Prostate gland (tissue), 2 donors: ENCODE measurements at regions not wholly inside any gene's neighbourhood (a gene's known extent, or its start where the extent isn't known, plus 50 kb on each side); places are given as distances from the start of the nearest gene placed in this dataset.

Source experiments
- DNase-seq: peaks from one replicate; pipeline ENCODE4 v3.0.0-alpha.2; 2019; ENCODE audit warnings: low spot score
- H3K27ac ChIP-seq, 2 donors: fragments of 200-600 bp; sonication (generic); 2 replicates each; pipeline ENCODE4 v1.5.1; 2017 to 2019
- H3K27me3 ChIP-seq: fragments of 200-600 bp; sonication (generic); replicated peaks from 2 replicates; pipeline ENCODE4 v1.5.1; 2019; ENCODE audit not compliant: insufficient read depth
- H3K36me3 ChIP-seq, 2 donors: fragments of 200-600 bp; sonication (generic); 1 replicate in 1 of 2; 2 replicates in 1 of 2; pipeline versions ENCODE4 v1.5.1 to v1.8.1; 2017 to 2019
- H3K4me1 ChIP-seq: fragments of 200-600 bp; sonication (generic); replicated peaks from 2 replicates; pipeline ENCODE4 v1.5.1; 2019
- H3K4me3 ChIP-seq, 2 donors: fragments of 200-600 bp; sonication (generic); 2 replicates each; pipeline ENCODE4 v1.5.1; 2017 to 2019
- H3K9me3 ChIP-seq: fragments of 200-600 bp; sonication (generic); 2 replicates; pipeline ENCODE4 v1.5.1; 2017
- POLR2A ChIP-seq: fragments of 450-650 bp; IDR thresholded peaks from one replicate; pipeline ENCODE4 v1.6.1; 2016; ENCODE audit warnings: antibody characterized with exemption, mild to moderate bottlenecking
- POLR2AphosphoS5 ChIP-seq: sonication (generic); formaldehyde crosslinking; IDR thresholded peaks from one replicate; pipeline ENCODE4 v1.6.1; 2017; ENCODE audit warnings: antibody characterized with exemption
- WGBS: methylation state at CpG from one replicate; pipeline ENCODE4 v1.1.5; 2018; 5-methylcytosine and 5-hydroxymethylcytosine counted together
- intact Hi-C: fragments of 100-400 bp; cut with DNase I; formaldehyde crosslinking; loops from one replicate; pipeline ENCODE4 v1.14.2; 2022
- TF ChIP-seq, protein P1 (sequence below), 4 experiments: fragments of 200-600 bp in 2 of 4; fragments of 450-650 bp in 2 of 4; sonication (generic) in 2 of 4; IDR thresholded peaks; 1 replicate in 3 of 4; 2 replicates in 1 of 4; pipeline ENCODE4 v1.5.1; 2016 to 2019; ENCODE audit warnings: antibody characterized with exemption in 4 of 4, mild to moderate bottlenecking in 2 of 4, moderate library complexity in 2 of 4

DNA sequence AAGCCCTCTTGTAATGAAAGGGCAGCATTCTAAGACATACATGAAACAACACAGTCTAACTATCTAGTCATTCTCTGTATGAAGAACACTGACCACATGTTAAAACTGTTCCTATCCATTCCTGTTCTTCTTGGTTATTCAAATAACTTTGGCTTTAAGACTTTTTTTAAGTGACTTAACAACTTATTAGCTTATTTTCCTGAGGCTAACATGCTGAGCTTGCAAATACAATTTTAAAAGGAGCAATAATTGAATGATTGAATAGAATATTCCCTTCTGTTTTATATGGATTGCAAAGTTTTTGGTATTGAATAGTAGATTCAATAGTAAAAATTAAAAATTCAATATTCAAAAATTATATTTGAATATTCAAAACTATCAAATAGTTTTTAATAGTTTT is 92.3 kb downstream of the HTR5A start:
- Histone ChIP-seq H3K36me3 (no peaks in the 10 kb centered on the region), H3K4me1 (no peaks in the 10 kb centered on the region), H3K27me3 (no peaks in the 10 kb centered on the region), H3K4me3 (no peak overlapping the region), H3K27ac (no peak overlapping the region), H3K9me3 (no peaks in the 10 kb centered on the region)
- intact Hi-C loops, result loop anchor here (10.0 kb wide), 1 partner anchor 158 kb away; the partner anchor contains the start of gene PAXIP1
- TF ChIP-seq, protein P1, sequence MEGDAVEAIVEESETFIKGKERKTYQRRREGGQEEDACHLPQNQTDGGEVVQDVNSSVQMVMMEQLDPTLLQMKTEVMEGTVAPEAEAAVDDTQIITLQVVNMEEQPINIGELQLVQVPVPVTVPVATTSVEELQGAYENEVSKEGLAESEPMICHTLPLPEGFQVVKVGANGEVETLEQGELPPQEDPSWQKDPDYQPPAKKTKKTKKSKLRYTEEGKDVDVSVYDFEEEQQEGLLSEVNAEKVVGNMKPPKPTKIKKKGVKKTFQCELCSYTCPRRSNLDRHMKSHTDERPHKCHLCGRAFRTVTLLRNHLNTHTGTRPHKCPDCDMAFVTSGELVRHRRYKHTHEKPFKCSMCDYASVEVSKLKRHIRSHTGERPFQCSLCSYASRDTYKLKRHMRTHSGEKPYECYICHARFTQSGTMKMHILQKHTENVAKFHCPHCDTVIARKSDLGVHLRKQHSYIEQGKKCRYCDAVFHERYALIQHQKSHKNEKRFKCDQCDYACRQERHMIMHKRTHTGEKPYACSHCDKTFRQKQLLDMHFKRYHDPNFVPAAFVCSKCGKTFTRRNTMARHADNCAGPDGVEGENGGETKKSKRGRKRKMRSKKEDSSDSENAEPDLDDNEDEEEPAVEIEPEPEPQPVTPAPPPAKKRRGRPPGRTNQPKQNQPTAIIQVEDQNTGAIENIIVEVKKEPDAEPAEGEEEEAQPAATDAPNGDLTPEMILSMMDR (IDR thresholded peaks at IDR 0.05), result no peak
- no peak for TF ChIP-seq POLR2A
- TF ChIP-seq POLR2AphosphoS5, result no peak
- no peak for DNase-seq

DNA sequence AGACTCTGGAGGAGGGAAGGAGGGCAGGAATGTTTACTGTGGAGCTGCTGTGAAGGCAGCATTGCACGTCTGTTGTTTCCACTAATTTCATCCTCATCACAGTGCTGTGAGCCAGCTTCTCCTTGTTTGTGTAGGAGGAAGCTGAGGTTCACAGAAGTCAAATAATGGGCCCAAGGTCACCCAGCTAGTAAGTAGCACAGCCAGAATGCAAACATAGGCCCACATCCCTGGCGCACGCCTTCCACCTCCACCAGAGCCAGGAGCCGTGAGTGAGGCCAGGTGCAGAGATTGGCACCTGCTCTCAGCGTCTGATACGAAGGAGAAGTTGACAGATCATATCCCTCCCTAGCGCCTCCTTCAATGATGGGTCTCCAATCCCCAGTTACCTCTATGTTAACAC is 93.6 kb downstream of the HTR5A start:
- intact Hi-C loops, result loop anchor here (10.0 kb wide), 1 partner anchor 159 kb away; the partner anchor contains the start of gene PAXIP1
- 67% methylated on average over 7 of the region's 7 CpGs for WGBS
- Histone ChIP-seq H3K27ac (no peak overlapping the region), H3K27me3 (no peaks in the 10 kb centered on the region), H3K4me3 (no peak overlapping the region), H3K9me3 (no peaks in the 10 kb centered on the region), H3K36me3 (no peaks in the 10 kb centered on the region), H3K4me1 (no peaks in the 10 kb centered on the region)
- TF ChIP-seq POLR2AphosphoS5, result no peak
- TF ChIP-seq, protein P1 (IDR thresholded peaks at IDR 0.05), result no peak
- DNase-seq, result no peak

DNA sequence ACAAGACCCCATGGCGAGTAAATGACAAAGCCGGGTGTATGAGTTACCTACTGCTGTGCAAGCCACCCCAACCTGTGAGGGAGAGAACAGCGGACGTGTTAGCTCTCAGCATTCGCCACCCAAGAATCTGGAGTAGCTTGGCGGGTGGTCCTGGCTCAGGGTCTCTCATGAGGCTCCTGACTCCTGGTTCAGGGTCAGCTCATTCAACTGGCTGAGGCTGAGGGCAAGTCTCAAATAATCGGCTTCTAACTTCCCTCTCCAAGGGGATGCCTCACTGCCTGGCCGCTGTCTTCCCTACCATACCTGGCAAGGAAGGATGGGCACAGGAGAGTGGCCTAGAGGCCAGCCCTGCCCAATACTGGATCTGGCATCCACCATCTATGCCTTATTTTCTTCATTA is 94.2 kb downstream of the HTR5A start:
- intact Hi-C loops, result loop anchor here (10.0 kb wide), 1 partner anchor 160 kb away; the partner anchor contains the start of gene PAXIP1
- H3K27ac ChIP-seq, result no peak overlapping the region
- H3K27me3 ChIP-seq, result no peaks in the 10 kb centered on the region
- H3K4me1 ChIP-seq, result no peaks in the 10 kb centered on the region
- H3K9me3 ChIP-seq, result no peaks in the 10 kb centered on the region
- H3K36me3 ChIP-seq, result no peaks in the 10 kb centered on the region
- H3K4me3 ChIP-seq, result no peak overlapping the region
- DNase-seq, result no peak
- no peak for TF ChIP-seq POLR2AphosphoS5
- TF ChIP-seq, protein P1 (IDR thresholded peaks at IDR 0.05), result no peak
- TF ChIP-seq POLR2A, result no peak
- 92% methylated on average over 8 of the region's 8 CpGs for WGBS

DNA sequence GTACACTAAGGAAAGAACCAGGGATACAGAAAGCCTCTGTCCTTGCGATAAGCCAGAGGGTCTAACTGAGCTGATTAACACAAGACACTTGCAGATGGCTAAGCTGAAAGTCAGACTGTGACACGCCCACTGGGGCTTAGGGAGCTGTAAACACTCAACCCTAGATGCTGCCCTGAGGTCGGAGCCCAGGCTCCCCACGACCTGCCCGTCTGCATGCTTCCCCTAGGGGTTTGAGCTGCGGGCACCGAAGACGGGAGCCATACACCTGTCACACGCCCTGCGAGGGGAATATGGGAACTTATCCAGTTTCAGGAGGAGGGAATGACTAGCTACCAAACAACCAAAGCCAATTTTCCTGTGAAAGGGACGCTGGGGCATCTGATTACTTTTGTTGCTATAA is 96.0 kb downstream of the HTR5A start:
- WGBS, result 80% methylated on average over 11 of the region's 11 CpGs
- DNase-seq, result no peak
- Histone ChIP-seq H3K4me1 (no peaks in the 10 kb centered on the region), H3K27ac (peak overlapping the region in 1 of 2 donors; percentile 61), H3K4me3 (no peak overlapping the region), H3K9me3 (no peaks in the 10 kb centered on the region), H3K27me3 (no peaks in the 10 kb centered on the region), H3K36me3 (no peaks in the 10 kb centered on the region)
- intact Hi-C loops, result loop anchor here (10.0 kb wide), 1 partner anchor 161 kb away; the partner anchor contains the start of gene PAXIP1
- no peak for TF ChIP-seq POLR2AphosphoS5
- TF ChIP-seq, protein P1 (IDR thresholded peaks at IDR 0.05), result no peak
- no peak for TF ChIP-seq POLR2A

DNA sequence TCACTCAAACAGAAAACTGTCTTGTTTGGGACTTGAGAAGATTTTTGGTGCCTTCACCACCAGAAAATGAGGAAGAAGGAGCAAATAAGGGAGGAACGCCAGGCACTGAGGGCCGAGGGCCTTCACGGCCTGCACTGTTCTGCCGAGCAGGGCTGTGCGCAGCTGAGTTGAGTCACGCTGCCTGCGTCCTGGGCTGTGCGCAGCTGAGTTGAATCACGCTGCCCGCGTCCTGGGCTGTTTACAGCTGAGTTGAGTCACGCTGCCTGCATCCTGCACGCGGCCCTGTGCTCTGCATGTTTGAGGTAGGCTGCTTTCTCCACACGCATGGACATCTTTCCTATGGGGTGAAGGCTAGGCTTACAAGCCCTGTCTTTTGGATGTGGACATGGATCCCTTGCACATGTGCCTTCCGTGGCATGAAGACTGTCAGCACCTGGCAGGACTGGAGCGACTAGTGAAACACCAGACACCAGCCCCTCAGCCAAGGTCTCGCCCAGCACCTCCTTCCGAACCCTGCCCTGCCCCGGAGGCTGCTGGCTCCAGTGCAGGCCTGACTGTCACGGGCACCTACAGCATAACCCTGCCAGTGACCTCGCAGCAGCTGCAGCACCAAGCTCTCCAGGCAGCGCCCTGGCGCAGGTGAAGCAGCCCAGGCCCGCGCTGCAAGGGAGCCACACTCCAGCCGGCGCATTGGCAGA is 96.7 kb downstream of the HTR5A start:
- Histone ChIP-seq H3K27me3 (no peaks in the 10 kb centered on the region), H3K36me3 (no peaks in the 10 kb centered on the region), H3K4me1 (no peaks in the 10 kb centered on the region), H3K9me3 (no peaks in the 10 kb centered on the region), H3K4me3 (no peak overlapping the region), H3K27ac (peak overlapping the region in 1 of 2 donors; percentile 61)
- WGBS, result 88% methylated on average over 27 of the region's 28 CpGs
- no peak for TF ChIP-seq POLR2AphosphoS5
- TF ChIP-seq, protein P1 (IDR thresholded peaks at IDR 0.05), result no peak
- no peak for DNase-seq
- intact Hi-C loops, result loop anchor here (10.0 kb wide), 1 partner anchor 162 kb away; the partner anchor contains the start of gene PAXIP1
